GM18519 (cell line): ENCODE measurements at regions not wholly inside any gene's neighbourhood (a gene's known extent, or its start where the extent isn't known, plus 50 kb on each side); places are given as distances from the start of the nearest gene placed in this dataset.
"Not testable (repeated sequence)": the region's sequence is repeated elsewhere in the genome, so short reads cannot be mapped to it uniquely, and the experiment has no call there.

ENCODE experiments used
- ATAC-seq: cut with Tn5 transposase; IDR thresholded peaks from one replicate; pipeline ENCODE4 v1.9.1; 2021; ENCODE audit warnings: mild to moderate bottlenecking, moderate library complexity; ENCODE audit not compliant: unreplicated experiment, low FRiP score

GRCh38 chr4:160265836-160266235 lies 1163.0 kb downstream of the RAPGEF2 start:
- no peak for ATAC-seq

DNA sequence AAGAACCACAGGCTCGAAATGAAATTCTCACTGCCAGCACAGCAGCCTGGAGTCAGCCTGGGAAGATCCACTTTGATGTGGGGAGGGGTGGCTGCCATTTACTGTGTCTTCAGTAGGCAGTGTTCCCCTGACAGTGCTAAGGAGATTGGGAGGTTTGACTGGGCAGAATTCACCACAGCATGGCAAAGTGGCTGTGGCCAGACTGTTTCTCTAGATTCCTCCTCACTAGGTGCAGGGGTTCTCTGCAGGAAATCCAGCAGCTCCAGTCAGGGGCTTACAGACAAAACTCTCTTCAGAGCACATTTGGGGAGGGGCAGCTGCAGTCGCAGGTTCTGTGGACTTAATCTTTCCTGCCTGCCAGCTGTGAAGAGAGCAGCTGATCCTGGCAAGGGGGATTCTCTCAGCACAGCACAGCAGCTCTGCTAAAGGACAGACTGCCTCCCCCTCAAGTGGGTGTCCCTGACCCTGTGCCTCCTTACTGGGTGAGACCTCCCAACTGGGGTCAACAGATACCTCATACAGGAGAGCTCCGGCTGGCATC lies 1174.0 kb downstream of the RAPGEF2 start:
- no peak for ATAC-seq

- ATAC-seq: no peak
These were observed 1180.2 kb downstream of the RAPGEF2 start for GRCh38 chr4:160283081-160283480.

DNA sequence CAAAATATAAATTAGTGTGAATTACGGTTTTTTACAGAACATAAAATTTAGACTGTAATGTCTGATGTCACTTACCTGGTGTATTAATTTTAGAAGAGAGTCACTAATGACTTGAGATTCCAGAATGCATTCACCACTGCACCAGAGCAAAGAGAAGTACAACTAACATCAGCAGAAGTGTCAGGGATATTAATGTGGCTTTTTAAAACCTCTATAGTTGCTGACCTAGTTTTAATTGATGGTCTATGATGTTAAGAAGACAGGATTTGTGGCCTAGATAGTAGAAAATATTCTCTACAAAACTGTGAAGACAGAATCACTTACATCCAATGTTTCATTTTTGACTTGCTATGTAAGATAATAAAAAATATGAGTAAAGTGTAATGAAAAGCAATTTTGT lies 1181.6 kb downstream of the RAPGEF2 start:
- ATAC-seq: no peak

DNA sequence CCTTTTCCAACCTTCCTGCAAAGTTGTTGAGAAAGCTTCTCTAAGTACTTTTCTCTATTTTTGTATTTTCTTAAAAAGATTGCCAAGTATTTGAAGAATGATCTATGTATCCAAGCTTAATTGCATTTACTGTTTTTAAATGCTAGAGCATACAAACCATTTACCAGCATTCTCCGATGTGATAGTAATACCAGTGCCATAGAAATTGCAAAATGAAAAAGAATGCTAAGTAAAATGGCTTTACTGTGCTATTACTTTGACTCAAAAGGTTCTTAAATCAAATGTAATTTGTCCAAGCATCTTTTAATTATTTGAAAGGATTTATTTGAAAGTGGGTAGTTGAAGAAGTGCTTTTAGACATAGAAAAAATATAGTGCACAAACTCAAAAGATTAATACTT lies 1183.2 kb downstream of the RAPGEF2 start:
- ATAC-seq: no peak

- ATAC-seq: no peak
These were observed 1193.6 kb downstream of the RAPGEF2 start for GRCh38 chr4:160296476-160296875.

DNA sequence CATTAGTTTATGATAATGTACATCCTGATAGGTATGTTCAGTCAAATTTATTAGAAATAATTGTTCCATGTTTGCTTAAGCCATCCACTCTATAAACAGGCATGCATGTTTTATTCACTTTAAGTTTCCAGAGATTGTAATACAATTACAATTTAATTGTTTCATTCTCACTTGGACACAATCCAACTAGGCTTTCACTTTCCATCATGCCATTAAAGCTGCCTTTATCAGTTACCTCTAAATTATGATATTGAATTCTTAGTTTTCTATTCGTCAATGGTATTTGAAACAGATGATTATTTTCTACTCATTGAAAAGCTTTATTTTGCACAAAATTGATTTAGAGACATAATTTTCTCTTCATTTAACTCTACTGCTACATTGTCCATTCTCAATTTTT lies 1196.3 kb downstream of the RAPGEF2 start:
- ATAC-seq: no peak

- ATAC-seq: no peak
These were observed 1196.7 kb downstream of the RAPGEF2 start for GRCh38 chr4:160299608-160300007.

GRCh38 chr4:160316036-160316435 lies 1213.2 kb downstream of the RAPGEF2 start:
- ATAC-seq: no peak

DNA sequence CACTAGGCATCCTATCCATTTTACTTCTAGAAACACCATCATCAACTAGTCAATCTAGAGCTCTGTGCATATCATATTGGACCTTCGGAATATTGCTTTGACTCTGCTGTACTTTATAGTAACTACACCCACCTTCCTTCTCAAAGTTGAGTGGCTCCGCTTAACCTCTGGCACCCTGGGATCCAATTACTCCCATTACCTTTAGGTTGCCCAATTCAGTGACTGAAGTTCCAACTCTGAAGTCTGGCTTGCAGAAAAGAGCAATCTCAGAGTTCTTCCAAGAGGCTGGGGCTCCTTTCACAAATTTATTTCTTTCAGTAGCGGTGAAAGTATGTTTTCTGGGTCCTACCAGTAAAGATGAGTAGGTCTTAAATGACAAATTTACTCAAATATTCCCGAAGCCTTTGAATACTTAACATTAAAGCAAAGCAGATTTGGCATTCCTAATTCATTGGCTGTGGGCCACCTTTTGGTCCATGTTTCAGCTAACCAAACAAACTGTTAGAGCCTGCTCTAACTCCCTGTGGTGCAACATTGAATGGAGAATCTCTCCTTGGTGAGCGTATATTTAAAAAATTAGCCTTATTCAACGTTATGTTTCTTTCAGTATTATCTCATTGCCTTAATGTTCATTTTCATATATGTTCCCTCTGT lies 1215.8 kb downstream of the RAPGEF2 start:
- ATAC-seq: no peak

GRCh38 chr4:160319221-160319867 lies 1216.5 kb downstream of the RAPGEF2 start:
- no peak for ATAC-seq

DNA sequence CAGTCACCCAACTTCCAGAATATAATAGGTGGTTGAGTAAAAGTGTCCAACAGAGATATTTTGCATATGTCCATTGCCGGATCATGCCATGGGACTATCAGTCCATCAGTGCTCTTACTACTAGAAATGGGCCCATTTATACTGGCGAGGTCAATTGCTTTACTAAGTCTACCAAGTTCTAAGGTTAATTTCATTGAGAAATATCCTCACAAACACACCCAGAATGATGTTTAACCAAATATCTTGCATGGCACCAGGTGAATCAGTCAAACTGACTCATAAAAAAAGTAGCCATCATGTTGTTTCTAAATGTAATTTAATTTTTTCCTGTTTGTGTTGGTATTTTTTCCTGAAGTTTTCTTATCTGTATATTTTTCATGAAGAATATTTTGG lies 1217.0 kb downstream of the RAPGEF2 start:
- no peak for ATAC-seq

DNA sequence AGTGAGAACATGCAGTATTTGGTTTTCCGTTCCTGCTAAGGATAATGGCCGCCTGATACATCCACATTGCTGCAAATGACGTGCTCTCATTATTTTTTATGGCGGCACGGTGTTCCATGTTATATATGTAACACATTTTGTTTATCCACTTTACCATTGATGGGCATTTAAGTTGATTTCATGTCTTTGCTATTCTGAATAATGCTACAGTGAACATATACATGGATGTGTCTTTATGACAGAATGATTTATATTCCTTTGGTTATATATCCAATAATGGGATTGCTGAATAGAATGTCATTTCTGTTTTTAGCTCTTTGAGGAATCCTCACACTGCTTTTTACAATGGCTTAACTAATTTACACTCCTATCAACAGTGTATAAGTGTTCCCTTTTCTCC lies 1223.2 kb downstream of the RAPGEF2 start:
- ATAC-seq: no peak

GRCh38 chr4:160347197-160347596 lies 1244.3 kb downstream of the RAPGEF2 start:
- no peak for ATAC-seq

- no peak for ATAC-seq
These were observed 1248.1 kb downstream of the RAPGEF2 start for GRCh38 chr4:160350944-160351343.

DNA sequence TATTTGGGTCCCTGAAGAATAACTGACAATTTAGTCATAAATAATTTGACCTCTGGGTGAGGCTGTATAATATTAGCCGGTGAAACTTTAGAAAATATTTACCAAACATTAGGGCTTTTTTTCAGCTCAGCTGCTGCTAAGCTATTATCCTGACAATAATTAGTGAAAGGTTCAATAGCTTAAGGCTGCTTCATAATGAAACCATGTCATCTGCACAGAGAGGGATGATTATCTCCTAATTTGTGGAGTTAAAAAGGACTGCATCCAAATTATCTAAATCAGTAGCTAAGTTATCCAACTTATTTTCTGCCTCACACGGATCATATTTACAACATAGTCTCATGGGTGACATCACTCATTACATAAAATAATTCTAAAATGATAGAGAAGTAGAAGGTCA lies 1249.8 kb downstream of the RAPGEF2 start:
- ATAC-seq: no peak

GRCh38 chr4:160353548-160353947 lies 1250.7 kb downstream of the RAPGEF2 start:
- no peak for ATAC-seq

DNA sequence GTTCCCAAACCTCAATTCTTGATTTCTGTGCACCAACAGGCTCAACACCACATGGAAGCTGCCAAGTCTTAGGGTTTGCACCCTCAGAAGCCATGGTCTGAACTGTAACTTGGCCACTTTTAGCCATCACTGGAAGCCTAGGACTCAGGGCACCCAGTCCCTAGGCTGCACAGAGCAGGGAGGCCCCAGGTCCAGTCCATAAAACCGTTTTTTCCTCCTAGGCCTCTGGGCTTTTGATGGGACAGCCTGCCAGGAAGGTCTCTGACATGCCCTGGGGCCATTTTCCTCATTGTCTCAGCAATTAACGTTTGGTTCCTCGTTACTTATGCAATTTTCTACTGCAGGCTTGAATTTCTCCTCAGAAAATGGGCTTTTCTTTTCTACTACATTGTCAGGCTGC lies 1259.6 kb downstream of the RAPGEF2 start:
- no peak for ATAC-seq

DNA sequence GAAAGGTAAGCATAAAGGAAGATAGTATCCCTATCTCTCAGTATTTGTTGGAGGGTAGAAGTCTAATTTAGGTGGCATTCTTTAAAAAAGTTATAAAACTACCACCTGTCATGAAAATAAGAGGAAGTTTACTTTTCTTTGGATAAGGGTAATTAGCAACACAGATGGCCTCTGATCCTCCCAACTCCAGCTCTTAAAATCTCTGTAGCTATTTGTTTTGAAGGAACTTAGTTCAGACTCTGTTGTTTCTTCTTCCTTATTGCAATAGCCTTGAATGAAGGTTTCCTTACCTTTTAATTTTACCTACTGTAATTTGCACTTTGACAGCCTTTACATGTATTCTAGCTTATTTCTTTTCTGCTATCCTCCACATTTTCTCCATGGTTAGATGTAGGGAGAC lies 1261.3 kb downstream of the RAPGEF2 start:
- no peak for ATAC-seq

GRCh38 chr4:160364665-160365064 lies 1261.8 kb downstream of the RAPGEF2 start:
- ATAC-seq: not testable (repeated sequence)

DNA sequence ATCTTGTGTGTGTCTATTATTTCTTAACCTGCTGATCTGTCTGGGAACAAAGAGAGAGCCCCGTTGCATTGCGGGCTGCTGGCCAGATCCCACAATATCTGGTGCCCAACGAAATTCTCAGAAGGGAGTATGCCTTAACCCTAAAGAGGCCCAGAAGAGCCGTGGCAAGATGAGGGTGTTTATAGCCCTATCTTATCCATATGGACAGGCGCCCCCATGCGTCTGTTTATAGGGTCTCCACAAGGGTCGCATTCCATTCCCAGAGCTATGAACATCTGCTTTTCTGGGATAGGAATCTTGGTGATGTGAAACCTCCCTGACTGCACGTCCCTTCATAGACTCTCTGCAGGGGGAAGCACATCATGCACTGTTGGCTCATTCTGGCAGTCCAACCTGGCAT lies 1262.5 kb downstream of the RAPGEF2 start:
- not testable (repeated sequence) for ATAC-seq

GRCh38 chr4:160370046-160370445 lies 1267.2 kb downstream of the RAPGEF2 start:
- ATAC-seq: no peak
